ENCODE measurements at regions not wholly inside any gene's neighbourhood (a gene's known extent, or its start where the extent isn't known, plus 50 kb on each side); places are given as distances from the start of the nearest gene placed in this dataset.
"Not testable (repeated sequence)": the region's sequence is repeated elsewhere in the genome, so short reads cannot be mapped to it uniquely, and the experiment has no call there.

DNA sequence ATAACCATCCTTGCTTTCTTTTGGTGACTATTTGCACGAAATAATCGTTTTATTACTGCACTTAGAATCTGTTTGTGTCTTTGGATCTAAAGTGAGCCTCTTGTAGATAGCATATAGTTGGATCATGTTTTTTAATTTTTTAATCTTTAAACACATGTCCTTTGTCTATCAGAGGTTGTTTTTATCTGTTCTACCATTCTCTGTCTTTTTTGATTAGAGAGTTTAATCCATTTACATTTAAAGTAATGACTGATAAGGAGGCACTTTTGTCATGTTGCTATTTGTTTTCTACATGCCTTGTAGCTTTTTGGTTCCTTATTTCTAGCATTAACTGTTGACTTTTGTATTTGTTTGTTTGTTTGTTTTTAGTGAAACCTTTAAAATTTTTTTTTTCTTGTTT, 506.2 kb upstream of the RGS6 start:
- H3K4me3 ChIP-seq (ENCODE audit: control insufficient read depth, low read depth, low read length), result no peak overlapping the region
- DNase-seq (ENCODE audit: low read depth), result no peak
- TF ChIP-seq, protein P1, sequence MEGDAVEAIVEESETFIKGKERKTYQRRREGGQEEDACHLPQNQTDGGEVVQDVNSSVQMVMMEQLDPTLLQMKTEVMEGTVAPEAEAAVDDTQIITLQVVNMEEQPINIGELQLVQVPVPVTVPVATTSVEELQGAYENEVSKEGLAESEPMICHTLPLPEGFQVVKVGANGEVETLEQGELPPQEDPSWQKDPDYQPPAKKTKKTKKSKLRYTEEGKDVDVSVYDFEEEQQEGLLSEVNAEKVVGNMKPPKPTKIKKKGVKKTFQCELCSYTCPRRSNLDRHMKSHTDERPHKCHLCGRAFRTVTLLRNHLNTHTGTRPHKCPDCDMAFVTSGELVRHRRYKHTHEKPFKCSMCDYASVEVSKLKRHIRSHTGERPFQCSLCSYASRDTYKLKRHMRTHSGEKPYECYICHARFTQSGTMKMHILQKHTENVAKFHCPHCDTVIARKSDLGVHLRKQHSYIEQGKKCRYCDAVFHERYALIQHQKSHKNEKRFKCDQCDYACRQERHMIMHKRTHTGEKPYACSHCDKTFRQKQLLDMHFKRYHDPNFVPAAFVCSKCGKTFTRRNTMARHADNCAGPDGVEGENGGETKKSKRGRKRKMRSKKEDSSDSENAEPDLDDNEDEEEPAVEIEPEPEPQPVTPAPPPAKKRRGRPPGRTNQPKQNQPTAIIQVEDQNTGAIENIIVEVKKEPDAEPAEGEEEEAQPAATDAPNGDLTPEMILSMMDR (IDR thresholded peaks at IDR 0.05; ENCODE audit: control insufficient read depth, insufficient read depth, low read depth, low read length, missing control alignments), result no peak

DNA sequence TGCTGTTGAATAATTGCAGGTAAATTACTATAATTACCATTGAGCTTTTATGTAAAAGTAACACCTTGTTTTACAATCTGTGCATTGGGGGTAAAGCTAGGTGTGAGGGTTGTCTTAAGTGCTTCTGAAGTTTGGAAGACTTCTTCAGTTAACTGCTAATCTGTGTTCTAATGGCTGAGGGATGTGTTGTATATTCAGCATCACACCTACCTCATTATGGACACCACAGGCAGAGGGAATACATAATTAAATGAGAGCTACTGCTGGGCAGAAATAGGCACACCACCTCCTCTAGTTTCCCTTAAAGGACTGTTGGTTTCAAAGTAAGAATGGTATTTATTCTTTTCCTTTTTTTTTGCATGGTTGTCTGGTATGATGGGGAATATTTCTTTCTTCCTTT, 502.3 kb upstream of the RGS6 start:
- no peak for DNase-seq (ENCODE audit: low read depth)
- TF ChIP-seq, protein P1 (IDR thresholded peaks at IDR 0.05; ENCODE audit: control insufficient read depth, insufficient read depth, low read depth, low read length, missing control alignments), result no peak
- no peak overlapping the region for H3K4me3 ChIP-seq (ENCODE audit: control insufficient read depth, low read depth, low read length)

DNA sequence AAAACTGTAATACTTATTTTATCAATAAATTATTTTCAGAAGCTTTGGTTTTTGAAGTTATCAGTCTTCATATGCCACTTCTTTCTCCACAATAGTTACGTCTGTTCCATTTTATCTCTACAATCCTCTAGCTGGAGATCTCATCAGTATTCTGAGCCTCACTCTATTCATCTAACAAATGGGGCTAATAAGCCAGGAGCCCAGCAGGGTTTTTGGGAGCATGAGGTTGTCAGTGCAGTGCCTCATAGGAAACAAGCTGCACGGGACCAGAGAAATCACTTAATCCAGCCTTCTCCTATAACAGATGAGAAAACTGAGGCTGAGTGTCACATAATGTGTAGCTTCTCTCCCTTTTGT, 501.9 kb upstream of the RGS6 start:
- TF ChIP-seq, protein P1 (IDR thresholded peaks at IDR 0.05; ENCODE audit: control insufficient read depth, insufficient read depth, low read depth, low read length, missing control alignments), result no peak
- H3K4me3 ChIP-seq (ENCODE audit: control insufficient read depth, low read depth, low read length), result no peak overlapping the region
- DNase-seq (ENCODE audit: low read depth), result no peak

DNA sequence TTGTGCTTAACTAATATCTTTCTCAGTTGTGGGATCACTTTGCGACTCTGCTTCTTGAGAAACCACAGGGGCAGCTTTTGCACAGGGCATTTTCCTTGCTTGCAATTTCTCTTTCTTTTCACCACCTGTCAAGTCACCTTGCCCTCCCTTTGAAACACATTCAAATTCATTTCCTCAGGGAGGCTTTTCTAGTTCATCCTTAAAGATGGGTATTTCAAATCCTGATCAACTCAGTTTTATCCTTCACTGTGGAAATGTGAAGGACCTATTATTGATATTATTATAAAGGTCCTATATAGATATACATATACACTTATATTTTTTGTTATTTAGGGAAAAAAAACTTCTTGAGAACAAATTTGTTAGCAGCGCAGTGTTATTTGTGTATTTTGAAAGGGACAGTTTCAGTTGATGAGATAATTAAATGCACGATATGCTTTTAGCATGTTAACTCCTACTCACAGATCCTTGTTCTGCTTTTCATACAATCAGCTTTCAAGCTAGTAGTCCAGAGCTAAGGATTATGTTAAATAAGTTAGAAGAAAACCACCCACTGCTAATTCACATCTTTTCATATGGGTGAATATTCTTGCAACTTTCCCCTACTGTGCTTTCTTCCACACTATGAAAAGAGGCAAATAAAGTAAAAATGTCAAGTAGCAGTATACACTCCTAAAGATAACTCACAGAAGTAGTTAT, 501.4 kb upstream of the RGS6 start:
- TF ChIP-seq, protein P1 (IDR thresholded peaks at IDR 0.05; ENCODE audit: control insufficient read depth, insufficient read depth, low read depth, low read length, missing control alignments), result no peak
- H3K4me3 ChIP-seq (ENCODE audit: control insufficient read depth, low read depth, low read length), result no peak overlapping the region
- DNase-seq (ENCODE audit: low read depth), result no peak

DNA sequence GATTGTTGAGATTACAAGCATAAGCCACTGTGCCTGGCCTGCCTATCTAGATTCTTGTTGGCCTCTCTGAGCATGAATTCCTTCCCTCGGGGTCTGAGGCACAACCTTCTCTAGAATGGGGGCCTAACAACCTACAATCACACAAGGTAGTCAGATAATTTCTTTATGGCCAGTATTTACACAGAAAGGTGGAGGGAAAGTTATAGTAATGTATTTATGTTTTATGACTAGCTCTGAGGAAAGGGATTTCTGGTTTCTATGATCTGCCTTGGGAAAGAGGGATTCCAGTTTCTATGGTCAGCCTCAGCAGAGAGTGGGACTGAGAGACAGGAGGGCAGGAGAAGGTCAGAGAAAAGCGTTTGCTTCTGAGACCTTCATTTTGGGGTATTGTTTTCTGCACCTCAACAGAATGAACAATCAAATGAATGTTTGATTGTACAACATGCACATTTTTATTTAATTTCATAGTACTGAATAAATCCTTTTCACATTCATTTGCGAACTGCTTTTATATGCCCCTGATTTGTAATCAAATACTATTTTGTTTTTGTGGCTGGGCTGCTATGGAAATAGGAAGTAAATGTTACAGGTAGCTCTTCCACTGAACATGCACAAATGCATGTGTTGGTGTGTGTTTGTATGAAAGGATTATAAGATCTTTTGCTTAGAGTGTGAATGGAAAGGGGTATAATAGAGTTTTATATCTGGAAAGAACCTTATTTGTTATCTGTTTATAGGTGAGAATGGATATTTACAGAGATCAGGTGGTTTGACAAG, 499.7 kb upstream of the RGS6 start:
- no peak for DNase-seq (ENCODE audit: low read depth)
- TF ChIP-seq, protein P1 (IDR thresholded peaks at IDR 0.05; ENCODE audit: control insufficient read depth, insufficient read depth, low read depth, low read length, missing control alignments), result no peak
- no peak overlapping the region for H3K4me3 ChIP-seq (ENCODE audit: control insufficient read depth, low read depth, low read length)

DNA sequence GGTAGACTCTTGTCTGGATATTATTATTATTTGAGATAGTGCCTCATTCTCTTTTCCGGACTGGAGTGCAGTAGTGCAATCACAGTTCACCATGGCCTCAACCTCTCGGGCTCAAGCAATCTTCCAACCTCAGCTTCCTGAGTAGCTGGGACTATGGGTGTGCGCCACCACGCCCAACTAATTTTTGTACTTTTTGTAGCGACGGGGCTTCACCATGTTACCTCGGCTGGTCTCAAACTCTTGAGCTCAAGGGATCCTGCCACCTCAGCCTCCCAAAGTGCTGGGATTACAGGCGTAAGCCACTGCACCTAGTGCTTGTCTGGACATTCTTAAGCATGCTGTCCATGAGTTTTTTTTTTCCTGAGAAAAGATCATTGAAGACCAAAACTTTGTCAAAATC, 498.9 kb upstream of the RGS6 start:
- no peak for DNase-seq (ENCODE audit: low read depth)
- TF ChIP-seq, protein P1 (IDR thresholded peaks at IDR 0.05; ENCODE audit: control insufficient read depth, insufficient read depth, low read depth, low read length, missing control alignments), result no peak
- H3K4me3 ChIP-seq (ENCODE audit: control insufficient read depth, low read depth, low read length), result no peak overlapping the region

DNA sequence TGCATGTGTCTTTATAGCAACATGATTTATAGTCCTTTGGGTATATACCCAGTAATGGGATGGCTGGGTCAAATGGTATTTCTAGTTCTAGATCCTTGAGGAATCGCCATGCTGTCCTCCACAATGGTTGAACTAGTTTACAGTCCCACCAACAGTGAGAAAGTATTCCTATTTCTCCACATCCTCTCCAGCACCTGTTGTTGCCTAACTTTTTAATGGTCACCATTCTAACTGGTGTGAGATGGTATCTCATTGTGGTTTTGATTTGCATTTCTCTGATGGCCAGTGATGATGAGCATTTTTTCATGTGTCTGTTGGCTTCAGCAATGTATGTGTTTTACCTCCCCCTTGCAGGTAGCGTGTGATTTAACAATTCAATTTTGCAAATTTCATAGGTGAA, 496.6 kb upstream of the RGS6 start:
- DNase-seq (ENCODE audit: low read depth); H3K4me3 ChIP-seq (ENCODE audit: control insufficient read depth, low read depth, low read length): not testable (repeated sequence)

Data from AG09309 (cell line).